HEK293 (cell line): ENCODE measurements at regions not wholly inside any gene's neighbourhood (a gene's known extent, or its start where the extent isn't known, plus 50 kb on each side); places are given as distances from the start of the nearest gene placed in this dataset.

Experiments used
- CTCF ChIA-PET: fragments of 350-600 bp; formaldehyde crosslinking; extraction: SDS; loops from one replicate; lab custom pipeline; 2021; ENCODE audit warnings: antibody characterized with exemption; lab: Yijun Ruan, JAX
- POLR2A ChIA-PET: fragments of 300-600 bp; formaldehyde crosslinking; extraction: SDS; loops from one replicate; lab custom pipeline; 2020; ENCODE audit warnings: antibody characterized with exemption, inconsistent platforms; lab: Yijun Ruan, JAX
- H3K27ac ChIP-seq: fragments of 200-500 bp; sonication (Bioruptor generic); 2 replicates; pipeline ENCODE4 v1.5.1; 2014; ENCODE audit warnings: low read depth, low read length, control low read depth, inconsistent platforms; ENCODE audit errors: extremely low read depth
- H3K36me3 ChIP-seq, 2 experiments: fragments of 200-500 bp in 1 of 2; sonication (Bioruptor generic) in 1 of 2; 1 replicate in 1 of 2; 2 replicates in 1 of 2; pipeline ENCODE4 v1.5.1; 2014 to 2017; ENCODE audit warnings: inconsistent platforms in 2 of 2, low read length in 2 of 2; ENCODE audit not compliant: control insufficient read depth in 2 of 2, insufficient read depth in 1 of 2
- H3K4me1 ChIP-seq: fragments of 200-500 bp; sonication (Bioruptor generic); 2 replicates; pipeline ENCODE4 v1.5.1; 2014; ENCODE audit warnings: mild to moderate bottlenecking, low read length, inconsistent platforms; ENCODE audit not compliant: control insufficient read depth, insufficient read depth
- H3K4me3 ChIP-seq: 2 replicates; pipeline ENCODE4 v1.5.1; 2011; ENCODE audit warnings: low read depth, mild to moderate bottlenecking, control low read depth, low read length, moderate library complexity
- H3K9me3 ChIP-seq: fragments of 200-500 bp; sonication (Bioruptor generic); 2 replicates; pipeline ENCODE4 v1.5.1; 2014; ENCODE audit warnings: low read depth, low read length, inconsistent platforms; ENCODE audit not compliant: control insufficient read depth, insufficient read depth
- MYNN ChIP-seq: fragments of 450-650 bp; formaldehyde crosslinking; IDR thresholded peaks from 2 replicates; pipeline ENCODE4 v1.5.1; 2016; ENCODE audit warnings: missing biosample characterization, missing genetic modification characterization, borderline replicate concordance
- PRDM2 ChIP-seq: fragments of 450-650 bp; formaldehyde crosslinking; IDR thresholded peaks from 2 replicates; pipeline ENCODE4 v1.5.1; 2016; ENCODE audit warnings: missing biosample characterization, missing genetic modification characterization, borderline replicate concordance
- RBAK ChIP-seq: fragments of 450-650 bp; formaldehyde crosslinking; IDR thresholded peaks from 2 replicates; pipeline ENCODE4 v1.5.1; 2016; ENCODE audit warnings: missing biosample characterization, missing genetic modification characterization
- ZBTB1 ChIP-seq: fragments of 450-650 bp; formaldehyde crosslinking; IDR thresholded peaks from 2 replicates; pipeline ENCODE4 v1.5.1; 2016; ENCODE audit warnings: missing biosample characterization, missing genetic modification characterization
- ZNF266 ChIP-seq: fragments of 450-650 bp; formaldehyde crosslinking; IDR thresholded peaks from 2 replicates; pipeline ENCODE4 v1.5.1; 2016; ENCODE audit warnings: missing biosample characterization, missing genetic modification characterization, low read depth
- ZNF324 ChIP-seq: fragments of 450-650 bp; formaldehyde crosslinking; IDR thresholded peaks from 2 replicates; pipeline ENCODE4 v1.5.1; 2016; ENCODE audit warnings: missing biosample characterization, missing genetic modification characterization
- ZNF449 ChIP-seq: fragments of 450-650 bp; formaldehyde crosslinking; IDR thresholded peaks from 2 replicates; pipeline ENCODE4 v1.5.1; 2017; ENCODE audit warnings: missing biosample characterization, mild to moderate bottlenecking, missing genetic modification characterization, moderate library complexity
- ZNF549 ChIP-seq: fragments of 450-650 bp; IDR thresholded peaks from 2 replicates; pipeline ENCODE4 v1.5.1; 2018; ENCODE audit warnings: missing biosample characterization, missing genetic modification characterization, mild to moderate bottlenecking, inconsistent platforms, moderate library complexity
- ZNF560 ChIP-seq: fragments of 450-650 bp; formaldehyde crosslinking; IDR thresholded peaks from 2 replicates; pipeline ENCODE4 v1.5.1; 2017; ENCODE audit warnings: missing biosample characterization, missing genetic modification characterization, borderline replicate concordance
- ZNF600 ChIP-seq: fragments of 450-650 bp; formaldehyde crosslinking; IDR thresholded peaks from 2 replicates; pipeline ENCODE4 v1.5.1; 2016; ENCODE audit warnings: missing biosample characterization, missing genetic modification characterization
- ZNF785 ChIP-seq: fragments of 450-650 bp; formaldehyde crosslinking; IDR thresholded peaks from 2 replicates; pipeline ENCODE4 v1.5.1; 2016; ENCODE audit warnings: missing biosample characterization, missing genetic modification characterization
- TF ChIP-seq, protein P1 (sequence below): fragments of 450-650 bp; formaldehyde crosslinking; IDR thresholded peaks from 2 replicates; pipeline ENCODE4 v1.5.1; 2017; ENCODE audit warnings: missing biosample characterization, missing genetic modification characterization
- TF ChIP-seq, protein P2 (sequence below): fragments of 450-650 bp; formaldehyde crosslinking; IDR thresholded peaks from 2 replicates; pipeline ENCODE4 v1.5.1; 2016; ENCODE audit warnings: missing biosample characterization, missing genetic modification characterization, low read depth
- TF ChIP-seq, protein P3 (sequence below): fragments of 450-650 bp; formaldehyde crosslinking; conservative IDR thresholded peaks from 2 replicates; pipeline ENCODE4 v1.5.1; 2016; ENCODE audit warnings: low read depth, missing biosample characterization, missing genetic modification characterization
- TF ChIP-seq, protein P4 (sequence below): fragments of 450-650 bp; formaldehyde crosslinking; IDR thresholded peaks from 2 replicates; pipeline ENCODE4 v1.5.1; 2016; ENCODE audit warnings: missing biosample characterization, missing genetic modification characterization

GRCh38 chr18:22723221-22723620 lies 209.9 kb upstream of the RBBP8 start:
- H3K4me1 ChIP-seq: no peaks in the 10 kb centered on the region
- CTCF ChIA-PET: interaction anchor here (0.5 to 1.7 kb wide), 3 partner anchors 19 to 537 kb away, joined by 3 to 7 read pairs (median 5); no protein-coding TSS in a partner anchor
- H3K27ac ChIP-seq: no peak overlapping the region
- H3K36me3 ChIP-seq: no peaks in the 10 kb centered on the region
- TF ChIP-seq, protein P1, sequence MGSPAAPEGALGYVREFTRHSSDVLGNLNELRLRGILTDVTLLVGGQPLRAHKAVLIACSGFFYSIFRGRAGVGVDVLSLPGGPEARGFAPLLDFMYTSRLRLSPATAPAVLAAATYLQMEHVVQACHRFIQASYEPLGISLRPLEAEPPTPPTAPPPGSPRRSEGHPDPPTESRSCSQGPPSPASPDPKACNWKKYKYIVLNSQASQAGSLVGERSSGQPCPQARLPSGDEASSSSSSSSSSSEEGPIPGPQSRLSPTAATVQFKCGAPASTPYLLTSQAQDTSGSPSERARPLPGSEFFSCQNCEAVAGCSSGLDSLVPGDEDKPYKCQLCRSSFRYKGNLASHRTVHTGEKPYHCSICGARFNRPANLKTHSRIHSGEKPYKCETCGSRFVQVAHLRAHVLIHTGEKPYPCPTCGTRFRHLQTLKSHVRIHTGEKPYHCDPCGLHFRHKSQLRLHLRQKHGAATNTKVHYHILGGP: no peak
- TF ChIP-seq, protein P2, sequence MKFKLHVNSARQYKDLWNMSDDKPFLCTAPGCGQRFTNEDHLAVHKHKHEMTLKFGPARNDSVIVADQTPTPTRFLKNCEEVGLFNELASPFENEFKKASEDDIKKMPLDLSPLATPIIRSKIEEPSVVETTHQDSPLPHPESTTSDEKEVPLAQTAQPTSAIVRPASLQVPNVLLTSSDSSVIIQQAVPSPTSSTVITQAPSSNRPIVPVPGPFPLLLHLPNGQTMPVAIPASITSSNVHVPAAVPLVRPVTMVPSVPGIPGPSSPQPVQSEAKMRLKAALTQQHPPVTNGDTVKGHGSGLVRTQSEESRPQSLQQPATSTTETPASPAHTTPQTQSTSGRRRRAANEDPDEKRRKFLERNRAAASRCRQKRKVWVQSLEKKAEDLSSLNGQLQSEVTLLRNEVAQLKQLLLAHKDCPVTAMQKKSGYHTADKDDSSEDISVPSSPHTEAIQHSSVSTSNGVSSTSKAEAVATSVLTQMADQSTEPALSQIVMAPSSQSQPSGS (tag by site-specific recombination): no peak
- TF ChIP-seq ZNF785 (tag by site-specific recombination): no peak
- no peak for TF ChIP-seq PRDM2 (tag by site-specific recombination)
- TF ChIP-seq ZNF266 (tag by site-specific recombination): no peak
- TF ChIP-seq ZNF560 (tag by site-specific recombination): no peak
- no peak for TF ChIP-seq ZNF600
- TF ChIP-seq, protein P3, sequence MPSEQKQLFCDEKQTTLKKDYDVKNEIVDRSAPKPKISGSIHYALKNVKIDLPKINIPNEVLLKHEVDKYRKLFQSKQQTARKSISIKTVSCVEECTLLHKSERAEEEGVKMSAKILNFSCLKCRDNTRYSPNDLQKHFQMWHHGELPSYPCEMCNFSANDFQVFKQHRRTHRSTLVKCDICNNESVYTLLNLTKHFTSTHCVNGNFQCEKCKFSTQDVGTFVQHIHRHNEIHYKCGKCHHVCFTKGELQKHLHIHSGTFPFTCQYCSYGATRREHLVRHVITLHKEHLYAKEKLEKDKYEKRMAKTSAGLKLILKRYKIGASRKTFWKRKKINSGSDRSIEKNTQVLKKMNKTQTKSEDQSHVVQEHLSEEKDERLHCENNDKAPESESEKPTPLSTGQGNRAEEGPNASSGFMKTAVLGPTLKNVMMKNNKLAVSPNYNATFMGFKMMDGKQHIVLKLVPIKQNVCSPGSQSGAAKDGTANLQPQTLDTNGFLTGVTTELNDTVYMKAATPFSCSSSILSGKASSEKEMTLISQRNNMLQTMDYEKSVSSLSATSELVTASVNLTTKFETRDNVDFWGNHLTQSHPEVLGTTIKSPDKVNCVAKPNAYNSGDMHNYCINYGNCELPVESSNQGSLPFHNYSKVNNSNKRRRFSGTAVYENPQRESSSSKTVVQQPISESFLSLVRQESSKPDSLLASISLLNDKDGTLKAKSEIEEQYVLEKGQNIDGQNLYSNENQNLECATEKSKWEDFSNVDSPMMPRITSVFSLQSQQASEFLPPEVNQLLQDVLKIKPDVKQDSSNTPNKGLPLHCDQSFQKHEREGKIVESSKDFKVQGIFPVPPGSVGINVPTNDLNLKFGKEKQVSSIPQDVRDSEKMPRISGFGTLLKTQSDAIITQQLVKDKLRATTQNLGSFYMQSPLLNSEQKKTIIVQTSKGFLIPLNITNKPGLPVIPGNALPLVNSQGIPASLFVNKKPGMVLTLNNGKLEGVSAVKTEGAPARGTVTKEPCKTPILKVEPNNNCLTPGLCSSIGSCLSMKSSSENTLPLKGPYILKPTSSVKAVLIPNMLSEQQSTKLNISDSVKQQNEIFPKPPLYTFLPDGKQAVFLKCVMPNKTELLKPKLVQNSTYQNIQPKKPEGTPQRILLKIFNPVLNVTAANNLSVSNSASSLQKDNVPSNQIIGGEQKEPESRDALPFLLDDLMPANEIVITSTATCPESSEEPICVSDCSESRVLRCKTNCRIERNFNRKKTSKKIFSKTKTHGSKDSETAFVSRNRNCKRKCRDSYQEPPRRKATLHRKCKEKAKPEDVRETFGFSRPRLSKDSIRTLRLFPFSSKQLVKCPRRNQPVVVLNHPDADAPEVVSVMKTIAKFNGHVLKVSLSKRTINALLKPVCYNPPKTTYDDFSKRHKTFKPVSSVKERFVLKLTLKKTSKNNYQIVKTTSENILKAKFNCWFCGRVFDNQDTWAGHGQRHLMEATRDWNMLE: no peak
- TF ChIP-seq ZNF549 (tag by site-specific recombination): no peak
- POLR2A ChIA-PET: no interaction called here
- no peaks in the 10 kb centered on the region for H3K9me3 ChIP-seq
- no peak overlapping the region for H3K4me3 ChIP-seq

DNA sequence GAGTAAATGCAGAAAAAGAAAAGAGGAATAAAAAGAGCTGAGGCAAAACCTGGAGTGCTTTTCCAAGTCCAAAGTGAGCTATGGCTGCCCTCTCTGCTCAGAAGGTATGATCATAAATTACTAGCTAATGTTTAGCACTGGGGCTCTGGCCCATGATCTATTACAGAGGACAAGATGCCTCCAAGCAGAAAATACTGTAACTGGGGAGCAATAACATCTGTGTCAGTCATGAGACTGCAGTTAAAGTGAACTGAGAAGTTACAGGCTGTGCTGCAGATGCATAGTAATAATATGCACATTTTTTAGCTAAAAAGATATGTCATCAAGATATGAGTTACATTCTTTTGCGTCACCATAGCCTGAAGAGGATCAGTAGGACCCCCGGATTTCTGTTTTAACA lies 209.4 kb upstream of the RBBP8 start:
- Histone ChIP-seq H3K9me3 (no peaks in the 10 kb centered on the region), H3K36me3 (no peaks in the 10 kb centered on the region), H3K4me1 (no peaks in the 10 kb centered on the region), H3K4me3 (no peak overlapping the region), H3K27ac (no peak overlapping the region)
- POLR2A ChIA-PET: no interaction called here
- CTCF ChIA-PET: interaction anchor here (0.5 to 1.7 kb wide), 4 partner anchors 20 to 537 kb away, joined by 3 to 7 read pairs (median 4); no protein-coding TSS in a partner anchor
- TF ChIP-seq ZNF324 (tag by site-specific recombination) (no peak), RBAK (tag by site-specific recombination) (no peak), MYNN (tag by site-specific recombination) (no peak), ZBTB1 (tag by site-specific recombination) (no peak), ZNF449 (tag by site-specific recombination) (no peak)
- TF ChIP-seq, protein P4, sequence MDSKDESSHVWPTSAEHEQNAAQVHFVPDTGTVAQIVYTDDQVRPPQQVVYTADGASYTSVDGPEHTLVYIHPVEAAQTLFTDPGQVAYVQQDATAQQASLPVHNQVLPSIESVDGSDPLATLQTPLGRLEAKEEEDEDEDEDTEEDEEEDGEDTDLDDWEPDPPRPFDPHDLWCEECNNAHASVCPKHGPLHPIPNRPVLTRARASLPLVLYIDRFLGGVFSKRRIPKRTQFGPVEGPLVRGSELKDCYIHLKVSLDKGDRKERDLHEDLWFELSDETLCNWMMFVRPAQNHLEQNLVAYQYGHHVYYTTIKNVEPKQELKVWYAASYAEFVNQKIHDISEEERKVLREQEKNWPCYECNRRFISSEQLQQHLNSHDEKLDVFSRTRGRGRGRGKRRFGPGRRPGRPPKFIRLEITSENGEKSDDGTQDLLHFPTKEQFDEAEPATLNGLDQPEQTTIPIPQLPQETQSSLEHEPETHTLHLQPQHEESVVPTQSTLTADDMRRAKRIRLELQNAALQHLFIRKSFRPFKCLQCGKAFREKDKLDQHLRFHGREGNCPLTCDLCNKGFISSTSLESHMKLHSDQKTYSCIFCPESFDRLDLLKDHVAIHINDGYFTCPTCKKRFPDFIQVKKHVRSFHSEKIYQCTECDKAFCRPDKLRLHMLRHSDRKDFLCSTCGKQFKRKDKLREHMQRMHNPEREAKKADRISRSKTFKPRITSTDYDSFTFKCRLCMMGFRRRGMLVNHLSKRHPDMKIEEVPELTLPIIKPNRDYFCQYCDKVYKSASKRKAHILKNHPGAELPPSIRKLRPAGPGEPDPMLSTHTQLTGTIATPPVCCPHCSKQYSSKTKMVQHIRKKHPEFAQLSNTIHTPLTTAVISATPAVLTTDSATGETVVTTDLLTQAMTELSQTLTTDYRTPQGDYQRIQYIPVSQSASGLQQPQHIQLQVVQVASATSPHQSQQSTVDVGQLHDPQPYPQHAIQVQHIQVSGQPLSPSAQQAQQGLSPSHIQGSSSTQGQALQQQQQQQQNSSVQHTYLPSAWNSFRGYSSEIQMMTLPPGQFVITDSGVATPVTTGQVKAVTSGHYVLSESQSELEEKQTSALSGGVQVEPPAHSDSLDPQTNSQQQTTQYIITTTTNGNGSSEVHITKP (tag by site-specific recombination): no peak
